Ascending aorta (tissue), 2 donors: ENCODE measurements at regions not wholly inside any gene's neighbourhood (a gene's known extent, or its start where the extent isn't known, plus 50 kb on each side); places are given as distances from the start of the nearest gene placed in this dataset.

ENCODE experiments used
- DNase-seq, 2 donors: peaks; one replicate each; pipeline ENCODE4 v3.0.0-alpha.2; 2019; ENCODE audit warnings: low spot score in 2 of 2
- H3K27ac ChIP-seq, 2 donors: fragments of 200-600 bp; sonication (generic); one replicate each; pipeline ENCODE4 v1.5.1; 2016 to 2017; ENCODE audit warnings: mild to moderate bottlenecking in 1 of 2
- H3K27me3 ChIP-seq: fragments of 200-600 bp; sonication (generic); one replicate; pipeline ENCODE4 v1.5.1; 2017
- H3K36me3 ChIP-seq, 2 donors: fragments of 200-600 bp; sonication (generic); one replicate each; pipeline ENCODE4 v1.5.1; 2016
- H3K4me1 ChIP-seq, 2 donors: fragments of 200-600 bp; sonication (generic); one replicate each; pipeline ENCODE4 v1.5.1; 2016 to 2017; ENCODE audit warnings: mild to moderate bottlenecking in 1 of 2
- H3K4me3 ChIP-seq, 2 donors: fragments of 200-600 bp; sonication (generic); one replicate each; pipeline ENCODE4 v1.5.1; 2016 to 2017; ENCODE audit warnings: mild to moderate bottlenecking in 1 of 2
- H3K9me3 ChIP-seq, 2 donors: fragments of 200-600 bp; sonication (generic); one replicate each; pipeline ENCODE4 v1.5.1; 2016
- intact Hi-C: fragments of 100-400 bp; cut with DNase I; formaldehyde crosslinking; loops from one replicate; pipeline ENCODE4 v1.15.1; 2023
- TF ChIP-seq, protein P1 (sequence below), 3 experiments: fragments of 200-600 bp in 2 of 3; fragments of 450-650 bp in 1 of 3; sonication (generic) in 2 of 3; IDR thresholded peaks; one replicate each; pipeline ENCODE4 v1.5.1; 2016 to 2019; ENCODE audit warnings: antibody characterized with exemption in 3 of 3, mild to moderate bottlenecking in 1 of 3, moderate library complexity in 1 of 3

DNA sequence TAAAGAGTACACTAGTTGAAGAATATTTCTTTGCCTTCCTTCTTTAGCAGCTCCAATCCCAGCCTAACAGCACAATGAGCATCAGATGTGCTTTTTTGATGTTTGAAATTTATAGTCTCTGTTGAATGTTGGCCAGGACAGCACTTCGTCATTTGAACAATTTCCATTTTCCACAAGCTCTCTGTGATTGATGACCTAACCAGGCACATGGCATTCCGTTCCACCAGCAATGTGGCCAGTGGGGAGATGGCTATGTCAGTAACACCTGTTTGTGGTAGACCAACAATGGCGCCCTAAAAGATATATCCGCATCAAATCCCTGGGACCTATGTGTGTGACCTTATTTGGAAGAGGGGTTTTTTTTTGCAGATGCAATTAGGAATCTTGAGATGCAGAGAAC, 66.8 kb downstream of the PALM2AKAP2 start:
- no peak overlapping the region for H3K4me3 ChIP-seq
- TF ChIP-seq, protein P1, sequence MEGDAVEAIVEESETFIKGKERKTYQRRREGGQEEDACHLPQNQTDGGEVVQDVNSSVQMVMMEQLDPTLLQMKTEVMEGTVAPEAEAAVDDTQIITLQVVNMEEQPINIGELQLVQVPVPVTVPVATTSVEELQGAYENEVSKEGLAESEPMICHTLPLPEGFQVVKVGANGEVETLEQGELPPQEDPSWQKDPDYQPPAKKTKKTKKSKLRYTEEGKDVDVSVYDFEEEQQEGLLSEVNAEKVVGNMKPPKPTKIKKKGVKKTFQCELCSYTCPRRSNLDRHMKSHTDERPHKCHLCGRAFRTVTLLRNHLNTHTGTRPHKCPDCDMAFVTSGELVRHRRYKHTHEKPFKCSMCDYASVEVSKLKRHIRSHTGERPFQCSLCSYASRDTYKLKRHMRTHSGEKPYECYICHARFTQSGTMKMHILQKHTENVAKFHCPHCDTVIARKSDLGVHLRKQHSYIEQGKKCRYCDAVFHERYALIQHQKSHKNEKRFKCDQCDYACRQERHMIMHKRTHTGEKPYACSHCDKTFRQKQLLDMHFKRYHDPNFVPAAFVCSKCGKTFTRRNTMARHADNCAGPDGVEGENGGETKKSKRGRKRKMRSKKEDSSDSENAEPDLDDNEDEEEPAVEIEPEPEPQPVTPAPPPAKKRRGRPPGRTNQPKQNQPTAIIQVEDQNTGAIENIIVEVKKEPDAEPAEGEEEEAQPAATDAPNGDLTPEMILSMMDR (IDR thresholded peaks at IDR 0.05), result no peak
- no peaks in the 10 kb centered on the region for H3K9me3 ChIP-seq
- H3K27ac ChIP-seq, result no peak overlapping the region
- peaks cover 0 to 10% of the 10 kb centered on the region in 2 donors for H3K4me1 ChIP-seq
- no peaks in the 10 kb centered on the region for H3K27me3 ChIP-seq
- no peaks in the 10 kb centered on the region for H3K36me3 ChIP-seq
- intact Hi-C loops, result no loop called here
- DNase-seq, result no peak

DNA sequence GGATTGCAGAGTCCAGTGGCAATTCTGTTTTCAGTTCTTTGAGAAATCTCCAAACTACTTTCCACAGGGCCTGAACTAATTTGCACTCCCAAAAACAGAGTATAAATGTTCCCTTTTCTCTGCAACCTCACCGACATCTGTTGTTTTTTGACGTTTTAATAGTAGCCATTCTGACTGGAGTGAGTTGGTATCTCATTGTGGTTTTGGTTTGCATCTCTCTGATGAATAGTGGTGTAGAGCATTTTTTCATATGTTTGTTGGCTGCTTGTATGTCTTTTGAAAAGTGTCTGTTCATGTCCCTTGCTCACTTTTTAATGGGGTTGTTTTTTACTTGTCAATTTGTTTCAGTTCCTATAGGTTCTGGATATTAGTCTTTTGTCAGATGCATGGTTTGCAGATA, 72.6 kb downstream of the PALM2AKAP2 start:
- Histone ChIP-seq H3K36me3 (no peaks in the 10 kb centered on the region), H3K4me3 (no peak overlapping the region), H3K27me3 (no peaks in the 10 kb centered on the region), H3K27ac (no peak overlapping the region), H3K9me3 (no peaks in the 10 kb centered on the region), H3K4me1 (peaks cover 0 to 3% of the 10 kb centered on the region in 2 donors)
- TF ChIP-seq, protein P1 (IDR thresholded peaks at IDR 0.05), result no peak
- DNase-seq, result no peak
- intact Hi-C loops, result no loop called here

DNA sequence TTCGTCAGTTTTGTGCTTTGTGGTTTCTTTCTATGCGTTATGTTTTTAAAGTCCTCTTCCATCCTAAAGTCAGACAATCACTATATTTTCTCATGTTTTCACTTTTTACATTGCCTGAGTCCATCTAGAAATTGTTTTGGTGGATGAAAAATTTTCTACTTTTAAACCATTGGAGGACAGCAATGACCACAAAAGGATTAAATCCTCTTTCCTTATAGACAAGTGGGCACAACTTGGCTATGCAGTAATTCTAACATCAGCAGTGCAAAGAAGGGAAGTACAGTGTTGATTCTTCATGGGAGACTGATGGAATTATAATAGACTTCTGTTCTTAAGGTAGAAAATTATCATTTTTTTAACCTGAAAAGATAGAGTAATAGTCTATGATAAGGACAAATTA, 75.5 kb downstream of the PALM2AKAP2 start:
- intact Hi-C loops, result no loop called here

DNA sequence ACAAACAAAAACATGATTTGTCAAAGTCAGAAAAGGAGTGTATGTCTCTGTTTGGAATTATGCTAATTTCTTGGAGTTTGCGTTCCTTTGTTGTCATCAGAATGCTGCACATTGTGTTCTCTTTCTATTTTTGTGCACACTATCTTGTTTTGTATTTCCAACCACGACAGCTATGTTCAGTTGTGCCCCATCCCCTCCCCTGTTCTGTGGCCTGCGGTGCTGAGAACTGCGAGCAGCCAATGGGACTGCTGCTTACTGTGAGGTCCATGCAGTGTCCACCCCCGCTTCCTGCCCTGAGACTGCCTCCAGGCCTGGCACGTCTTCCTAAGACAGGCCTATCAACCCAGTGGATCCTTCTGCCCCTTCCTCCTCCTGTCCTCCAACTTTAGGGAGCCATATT, 76.8 kb downstream of the PALM2AKAP2 start:
- Histone ChIP-seq H3K9me3 (no peaks in the 10 kb centered on the region), H3K4me1 (peaks cover 0 to 13% of the 10 kb centered on the region in 2 donors), H3K36me3 (no peaks in the 10 kb centered on the region), H3K4me3 (no peak overlapping the region), H3K27ac (peak overlapping the region; percentile 49 to 55), H3K27me3 (no peaks in the 10 kb centered on the region)
- intact Hi-C loops, result no loop called here
- DNase-seq, result peak in 1 of 2 donors; percentile 70
- TF ChIP-seq, protein P1 (IDR thresholded peaks at IDR 0.05), result no peak

More for the DNA sequence above, 75.5 kb downstream of the PALM2AKAP2 start:
- DNase-seq, result no peak
- TF ChIP-seq, protein P1 (IDR thresholded peaks at IDR 0.05), result no peak
- no peaks in the 10 kb centered on the region for H3K36me3 ChIP-seq
- no peaks in the 10 kb centered on the region for H3K9me3 ChIP-seq
- H3K27me3 ChIP-seq, result no peaks in the 10 kb centered on the region
- H3K4me3 ChIP-seq, result no peak overlapping the region
- H3K27ac ChIP-seq, result peak overlapping the region in 1 of 2 donors; percentile 31
- peaks cover 0 to 6% of the 10 kb centered on the region in 2 donors for H3K4me1 ChIP-seq

DNA sequence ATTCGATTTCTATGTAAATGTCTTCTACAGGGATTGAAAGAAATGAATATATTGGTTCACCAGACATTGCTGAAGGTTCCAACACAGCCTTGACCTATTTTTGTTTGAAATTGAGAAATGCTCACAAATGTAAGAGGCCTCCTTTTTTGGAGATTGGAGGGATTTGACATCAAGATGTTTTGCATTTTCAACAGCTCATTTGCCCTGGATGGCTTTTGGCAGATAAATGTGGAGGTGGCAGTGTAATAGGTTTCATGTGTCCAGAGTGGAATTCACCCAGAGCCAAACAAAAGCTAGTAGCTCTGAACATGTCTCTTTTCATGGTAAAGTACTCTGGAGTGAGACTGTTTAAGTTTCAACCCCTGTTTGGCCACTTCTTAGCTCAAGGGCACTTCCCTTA, 77.3 kb downstream of the PALM2AKAP2 start:
- TF ChIP-seq, protein P1 (IDR thresholded peaks at IDR 0.05), result no peak
- Histone ChIP-seq H3K27ac (peak overlapping the region; percentile 49 to 55), H3K4me3 (no peak overlapping the region), H3K27me3 (no peaks in the 10 kb centered on the region), H3K4me1 (peaks cover 4 to 13% of the 10 kb centered on the region in 2 donors), H3K36me3 (no peaks in the 10 kb centered on the region), H3K9me3 (no peaks in the 10 kb centered on the region)
- no peak for DNase-seq
- intact Hi-C loops, result no loop called here

DNA sequence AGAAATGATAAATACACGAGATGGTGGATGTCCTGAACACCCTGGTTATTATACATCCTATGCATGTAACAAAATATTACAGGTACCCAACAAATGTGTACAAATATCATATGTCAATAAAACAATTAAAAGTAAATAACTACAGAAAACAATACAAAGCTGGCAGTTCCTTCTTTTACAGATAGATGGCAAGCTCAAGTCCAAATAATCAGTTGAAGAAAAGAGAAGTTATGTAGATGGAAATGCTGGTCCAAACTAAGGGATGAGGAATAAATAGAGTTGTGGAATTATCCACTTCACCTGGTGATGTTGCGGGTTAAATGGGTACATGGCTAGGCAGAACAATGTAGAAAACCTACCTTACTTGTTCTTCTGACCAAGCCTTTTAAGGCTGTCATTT, 79.4 kb downstream of the PALM2AKAP2 start:
- no peak for DNase-seq
- TF ChIP-seq, protein P1 (IDR thresholded peaks at IDR 0.05), result peak in 1 of 3 experiments; percentile 9
- no peaks in the 10 kb centered on the region for H3K36me3 ChIP-seq
- peaks cover 5 to 13% of the 10 kb centered on the region in 2 donors for H3K4me1 ChIP-seq
- H3K4me3 ChIP-seq, result no peak overlapping the region
- H3K27ac ChIP-seq, result no peak overlapping the region
- no peaks in the 10 kb centered on the region for H3K9me3 ChIP-seq
- H3K27me3 ChIP-seq, result no peaks in the 10 kb centered on the region
- intact Hi-C loops, result no loop called here
